SW480 (cell line): ENCODE measurements at regions not wholly inside any gene's neighbourhood (a gene's known extent, or its start where the extent isn't known, plus 50 kb on each side); places are given as distances from the start of the nearest gene placed in this dataset.

Source experiments
- DNase-seq: peaks from one replicate; pipeline ENCODE4 v3.0.0-alpha.2; 2016; ENCODE audit warnings: low spot score

- no peak for DNase-seq
Observed at GRCh38 chr6:152905551-152906299, 77.1 kb downstream of the FBXO5 start.

GRCh38 chr6:152909241-152909640 is 73.6 kb downstream of the FBXO5 start:
- no peak for DNase-seq

- DNase-seq: no peak
Observed at GRCh38 chr6:152916035-152916434, 66.8 kb downstream of the FBXO5 start.

- no peak for DNase-seq
Observed at GRCh38 chr6:152918991-152919390, 63.9 kb downstream of the FBXO5 start.

- DNase-seq: no peak
Observed at GRCh38 chr6:152920016-152920415, 62.8 kb downstream of the FBXO5 start.
